ENCODE measurements at regions not wholly inside any gene's neighbourhood (a gene's known extent, or its start where the extent isn't known, plus 50 kb on each side); places are given as distances from the start of the nearest gene placed in this dataset.

DNA sequence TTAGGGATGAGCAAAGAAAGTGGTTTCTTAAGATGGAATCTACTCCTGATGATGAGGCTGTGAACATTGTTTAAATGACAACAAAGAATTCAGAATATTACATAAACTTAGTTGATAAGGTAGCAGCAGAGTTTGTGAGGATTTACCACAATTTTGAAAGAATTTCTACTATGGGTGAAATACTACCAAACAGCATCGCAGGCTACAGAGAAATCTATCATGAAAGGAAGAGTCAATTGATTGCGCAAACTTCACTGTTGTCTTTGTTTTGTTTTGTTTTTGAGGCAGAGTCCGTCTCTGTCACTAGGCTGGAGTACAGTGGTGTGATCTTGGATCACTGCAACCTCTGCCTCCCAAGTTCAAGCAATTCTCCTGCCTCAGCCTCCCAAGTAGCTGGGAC, 107.4 kb upstream of the SLC6A6 start:
- BruUV-seq (replicated peaks), result no TSS peak
- intact Hi-C loops (cut with micrococcal nuclease; ENCODE audit: unreplicated experiment), result no loop called here
- Histone ChIP-seq H3K4me2 (no peak overlapping the region), H3K79me2 (ENCODE audit: low read depth) (no peaks in the 10 kb centered on the region), H3K36me3 (ENCODE audit: low read depth) (no peaks in the 10 kb centered on the region), H3K9me3 (ENCODE audit: insufficient read depth, low read depth) (no peaks in the 10 kb centered on the region), H3K27me3 (ENCODE audit: insufficient read depth, low read depth) (no peaks in the 10 kb centered on the region), H3K4me3 (no peak overlapping the region), H3F3A (ENCODE audit: insufficient read depth, low read depth) (no peaks in the 10 kb centered on the region; the same call in 1 of the 2 replicates), H3K27ac (no peak overlapping the region), H4K20me1 (ENCODE audit: insufficient read depth) (no peaks in the 10 kb centered on the region), H3K9me2 (ENCODE audit: insufficient read depth) (no peaks in the 10 kb centered on the region), H3K4me1 (replicated peaks; ENCODE audit: insufficient read depth) (peaks cover 2% of the 10 kb centered on the region), H2AFZ (no peak overlapping the region)
- CTCF ChIA-PET, result no interaction called here
- TF ChIP-seq CTCF (conservative IDR thresholded peaks at IDR 0.05) (no peak), EZH2 (IDR thresholded peaks at IDR 0.05; ENCODE audit: low read depth) (no peak)
- POLR2A ChIA-PET (ENCODE audit: unreplicated experiment), result no interaction called here
- no peak for DNase-seq

- BruUV-seq (replicated peaks), result no TSS peak
- CTCF ChIA-PET, result no interaction called here
- Histone ChIP-seq H3K4me3 (no peak overlapping the region), H3K27ac (no peak overlapping the region), H3F3A (ENCODE audit: insufficient read depth, low read depth) (no peaks in the 10 kb centered on the region), H2AFZ (no peak overlapping the region), H3K27me3 (ENCODE audit: insufficient read depth, low read depth) (no peaks in the 10 kb centered on the region), H3K79me2 (ENCODE audit: low read depth) (no peaks in the 10 kb centered on the region), H3K9me2 (ENCODE audit: insufficient read depth) (no peaks in the 10 kb centered on the region), H3K4me2 (no peak overlapping the region), H3K4me1 (replicated peaks; ENCODE audit: insufficient read depth) (no peaks in the 10 kb centered on the region; the same call in 1 of the 2 replicates), H3K36me3 (ENCODE audit: low read depth) (no peaks in the 10 kb centered on the region), H3K9me3 (ENCODE audit: insufficient read depth, low read depth) (no peaks in the 10 kb centered on the region), H4K20me1 (ENCODE audit: insufficient read depth) (no peaks in the 10 kb centered on the region)
- POLR2A ChIA-PET (ENCODE audit: unreplicated experiment), result interaction anchor here (0.6 kb wide), 1 partner anchor 41 kb away, joined by 6 read pairs; no protein-coding TSS in a partner anchor
- TF ChIP-seq CTCF (conservative IDR thresholded peaks at IDR 0.05), result no peak
- TF ChIP-seq EZH2 (IDR thresholded peaks at IDR 0.05; ENCODE audit: low read depth), result no peak
- intact Hi-C loops (cut with micrococcal nuclease; ENCODE audit: unreplicated experiment), result no loop called here
- DNase-seq, result no peak
Measured at GRCh38 chr3:14295801-14296200, 106.6 kb upstream of the SLC6A6 start.

- Histone ChIP-seq H3K79me2 (ENCODE audit: low read depth) (no peaks in the 10 kb centered on the region), H3K27ac (no peak overlapping the region), H3K4me3 (no peak overlapping the region), H3K4me2 (no peak overlapping the region), H3K4me1 (replicated peaks; ENCODE audit: insufficient read depth) (no peaks in the 10 kb centered on the region), H3F3A (ENCODE audit: insufficient read depth, low read depth) (no peaks in the 10 kb centered on the region), H3K9me3 (ENCODE audit: insufficient read depth, low read depth) (no peaks in the 10 kb centered on the region), H4K20me1 (ENCODE audit: insufficient read depth) (no peaks in the 10 kb centered on the region), H3K27me3 (ENCODE audit: insufficient read depth, low read depth) (no peaks in the 10 kb centered on the region), H2AFZ (no peak overlapping the region), H3K9me2 (ENCODE audit: insufficient read depth) (no peaks in the 10 kb centered on the region), H3K36me3 (ENCODE audit: low read depth) (no peaks in the 10 kb centered on the region)
- no TSS peak for BruUV-seq (replicated peaks)
- CTCF ChIA-PET, result no interaction called here
- POLR2A ChIA-PET (ENCODE audit: unreplicated experiment), result interaction anchor here (0.6 kb wide), 1 partner anchor 28 kb away, joined by 3 read pairs; no protein-coding TSS in a partner anchor
- intact Hi-C loops (cut with micrococcal nuclease; ENCODE audit: unreplicated experiment), result no loop called here
- TF ChIP-seq CTCF (conservative IDR thresholded peaks at IDR 0.05), result no peak
- no peak for TF ChIP-seq EZH2 (IDR thresholded peaks at IDR 0.05; ENCODE audit: low read depth)
- no peak for DNase-seq
Measured at GRCh38 chr3:14297305-14297704, 105.1 kb upstream of the SLC6A6 start.
